Colon (tissue), 2 donors: ENCODE measurements at regions not wholly inside any gene's neighbourhood (a gene's known extent, or its start where the extent isn't known, plus 50 kb on each side); places are given as distances from the start of the nearest gene placed in this dataset.
"Not testable (repeated sequence)": the region's sequence is repeated elsewhere in the genome, so short reads cannot be mapped to it uniquely, and the experiment has no call there.

Experiments
- FAIRE-seq: peaks from 2 replicates; lab custom pipeline; 2012; peaks lifted over from hg19 to GRCh38; lab: Jason Lieb, UNC
- donor health status: control.
- donor health status: control.

GRCh38 chr3:163812006-163812405, 1266.3 kb downstream of the SI start:
- FAIRE-seq = no peak

GRCh38 chr3:163809540-163809993, 1268.7 kb downstream of the SI start:
- no peak for FAIRE-seq

- no peak for FAIRE-seq
These were observed 1291.9 kb downstream of the SI start for GRCh38 chr3:163786416-163786815.

GRCh38 chr3:163785693-163786092, 1292.6 kb downstream of the SI start:
- FAIRE-seq = no peak

GRCh38 chr3:163779396-163780344, 1298.6 kb downstream of the SI start:
- FAIRE-seq = no peak

GRCh38 chr3:163776743-163777142, 1301.6 kb downstream of the SI start:
- no peak for FAIRE-seq

GRCh38 chr3:163773136-163773535, 1305.2 kb downstream of the SI start:
- FAIRE-seq = no peak

- no peak for FAIRE-seq
These were observed 1310.2 kb downstream of the SI start for GRCh38 chr3:163768048-163768447.

GRCh38 chr3:163766112-163766511, 1312.2 kb downstream of the SI start:
- FAIRE-seq = no peak

- FAIRE-seq = no peak
These were observed 1325.3 kb downstream of the SI start for GRCh38 chr3:163753033-163753432.

GRCh38 chr3:163745204-163745603, 1333.1 kb downstream of the SI start:
- no peak for FAIRE-seq

- no peak for FAIRE-seq
These were observed 1342.9 kb downstream of the SI start for GRCh38 chr3:163735394-163735793.

- no peak for FAIRE-seq
These were observed 1347.6 kb downstream of the SI start for GRCh38 chr3:163730684-163731083.

GRCh38 chr3:163726125-163726524, 1352.2 kb downstream of the SI start:
- no peak for FAIRE-seq

- no peak for FAIRE-seq
These were observed 1355.9 kb downstream of the SI start for GRCh38 chr3:163722405-163722804.

GRCh38 chr3:163721596-163721995, 1356.7 kb downstream of the SI start:
- no peak for FAIRE-seq

- FAIRE-seq = no peak
These were observed 1360.9 kb downstream of the SI start for GRCh38 chr3:163717377-163717776.

GRCh38 chr3:163708428-163708827, 1369.9 kb downstream of the SI start:
- no peak for FAIRE-seq

GRCh38 chr3:163707659-163708058, 1370.6 kb downstream of the SI start:
- no peak for FAIRE-seq

GRCh38 chr3:163698221-163698620, 1380.1 kb downstream of the SI start:
- not testable (repeated sequence) for FAIRE-seq

GRCh38 chr3:163692494-163692893, 1385.8 kb downstream of the SI start:
- FAIRE-seq = no peak

GRCh38 chr3:163684651-163685050, 1393.6 kb downstream of the SI start:
- FAIRE-seq = no peak

GRCh38 chr3:163672954-163673353, 1405.3 kb downstream of the SI start:
- FAIRE-seq = no peak

GRCh38 chr3:163671201-163671600, 1407.1 kb downstream of the SI start:
- no peak for FAIRE-seq
